ENCODE measurements at regions not wholly inside any gene's neighbourhood (a gene's known extent, or its start where the extent isn't known, plus 50 kb on each side); places are given as distances from the start of the nearest gene placed in this dataset.

DNA sequence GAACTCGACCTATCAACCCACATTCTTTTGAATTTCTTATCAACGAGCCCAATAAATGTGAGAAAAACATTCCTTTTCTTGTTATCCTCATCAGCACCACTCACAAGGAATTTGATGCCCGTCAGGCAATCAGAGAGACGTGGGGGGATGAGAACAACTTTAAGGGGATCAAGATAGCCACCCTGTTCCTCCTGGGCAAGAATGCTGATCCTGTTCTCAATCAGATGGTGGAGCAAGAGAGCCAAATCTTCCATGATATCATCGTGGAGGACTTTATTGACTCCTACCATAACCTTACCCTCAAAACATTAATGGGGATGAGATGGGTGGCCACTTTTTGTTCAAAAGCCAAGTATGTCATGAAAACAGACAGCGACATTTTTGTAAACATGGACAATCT lies 378.2 kb downstream of the STK39 start:
- Histone ChIP-seq H3K9me3 (ENCODE audit: control insufficient read depth, insufficient read depth, low read length) (no peaks in the 10 kb centered on the region), H3K27ac (ENCODE audit: low read length) (no peak overlapping the region)
- intact Hi-C loops (cut with micrococcal nuclease): no loop called here

DNA sequence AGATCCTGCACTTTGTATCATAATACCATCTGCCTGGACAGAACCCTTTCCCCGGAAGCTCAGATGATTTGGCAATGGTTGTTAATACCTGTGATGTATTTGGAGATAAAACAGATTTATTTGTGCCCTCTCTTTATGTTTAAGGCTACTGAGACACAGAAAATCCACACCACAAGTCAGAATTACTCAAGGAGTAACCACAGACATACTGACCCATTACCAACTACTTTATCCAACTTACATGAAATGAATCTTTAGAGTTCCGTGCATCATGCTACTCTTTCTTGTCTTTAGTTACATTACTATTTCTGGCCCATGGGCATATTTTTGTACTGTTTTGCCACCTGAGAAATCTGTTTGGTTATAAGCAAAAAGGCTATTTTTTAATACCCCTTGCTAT lies 384.0 kb downstream of the STK39 start:
- Histone ChIP-seq H3K4me1 (ENCODE audit: control insufficient read depth, insufficient read depth, low read length) (no peaks in the 10 kb centered on the region), H3K9me3 (ENCODE audit: control insufficient read depth, insufficient read depth, low read length) (no peaks in the 10 kb centered on the region), H3K36me3 (ENCODE audit: control insufficient read depth, insufficient read depth, low read length) (no peaks in the 10 kb centered on the region), H3K4me3 (ENCODE audit: low read length) (no peak overlapping the region), H3K27me3 (ENCODE audit: control insufficient read depth, insufficient read depth, low read length) (no peaks in the 10 kb centered on the region), H3K27ac (ENCODE audit: low read length) (no peak overlapping the region)
- Mint-ChIP-seq H3K27ac (no peak overlapping the region), H3K36me3 (no peaks in the 10 kb centered on the region), H3K27me3 (ENCODE audit: low read depth in 2 of 2) (peaks cover 2 to 3% of the 10 kb centered on the region in 2 donors), H3K4me3 (no peak overlapping the region), H3K4me1 (no peaks in the 10 kb centered on the region), H3K9me3 (no peaks in the 10 kb centered on the region)
- intact Hi-C loops (cut with micrococcal nuclease): no loop called here
- DNase-seq: no peak
- WGBS (ENCODE audit: insufficient coverage): 60% methylated on average over 1 of the region's 2 CpGs
- TF ChIP-seq, protein P1, sequence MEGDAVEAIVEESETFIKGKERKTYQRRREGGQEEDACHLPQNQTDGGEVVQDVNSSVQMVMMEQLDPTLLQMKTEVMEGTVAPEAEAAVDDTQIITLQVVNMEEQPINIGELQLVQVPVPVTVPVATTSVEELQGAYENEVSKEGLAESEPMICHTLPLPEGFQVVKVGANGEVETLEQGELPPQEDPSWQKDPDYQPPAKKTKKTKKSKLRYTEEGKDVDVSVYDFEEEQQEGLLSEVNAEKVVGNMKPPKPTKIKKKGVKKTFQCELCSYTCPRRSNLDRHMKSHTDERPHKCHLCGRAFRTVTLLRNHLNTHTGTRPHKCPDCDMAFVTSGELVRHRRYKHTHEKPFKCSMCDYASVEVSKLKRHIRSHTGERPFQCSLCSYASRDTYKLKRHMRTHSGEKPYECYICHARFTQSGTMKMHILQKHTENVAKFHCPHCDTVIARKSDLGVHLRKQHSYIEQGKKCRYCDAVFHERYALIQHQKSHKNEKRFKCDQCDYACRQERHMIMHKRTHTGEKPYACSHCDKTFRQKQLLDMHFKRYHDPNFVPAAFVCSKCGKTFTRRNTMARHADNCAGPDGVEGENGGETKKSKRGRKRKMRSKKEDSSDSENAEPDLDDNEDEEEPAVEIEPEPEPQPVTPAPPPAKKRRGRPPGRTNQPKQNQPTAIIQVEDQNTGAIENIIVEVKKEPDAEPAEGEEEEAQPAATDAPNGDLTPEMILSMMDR (IDR thresholded peaks at IDR 0.05): no peak
- ATAC-seq: no peak

More for the DNA sequence above, 378.2 kb downstream of the STK39 start:
- H3K27ac Mint-ChIP-seq: no peak overlapping the region
- no peak overlapping the region for H3K4me3 ChIP-seq (ENCODE audit: low read length)
- peaks cover 0 to 9% of the 10 kb centered on the region in 2 donors for H3K27me3 Mint-ChIP-seq (ENCODE audit: low read depth in 2 of 2)
- ATAC-seq (no peak), DNase-seq (no peak)
- H3K36me3 ChIP-seq (ENCODE audit: control insufficient read depth, insufficient read depth, low read length): no peaks in the 10 kb centered on the region
- H3K4me1 ChIP-seq (ENCODE audit: control insufficient read depth, insufficient read depth, low read length): no peaks in the 10 kb centered on the region
- no peak overlapping the region for H3K4me3 Mint-ChIP-seq
- H3K27me3 ChIP-seq (ENCODE audit: control insufficient read depth, insufficient read depth, low read length): no peaks in the 10 kb centered on the region
- H3K4me1 Mint-ChIP-seq: no peaks in the 10 kb centered on the region
- H3K36me3 Mint-ChIP-seq: no peaks in the 10 kb centered on the region
- no peaks in the 10 kb centered on the region for H3K9me3 Mint-ChIP-seq
- TF ChIP-seq, protein P1 (IDR thresholded peaks at IDR 0.05): no peak
- 87% methylated on average over 5 of the region's 6 CpGs for WGBS (ENCODE audit: insufficient coverage)

DNA sequence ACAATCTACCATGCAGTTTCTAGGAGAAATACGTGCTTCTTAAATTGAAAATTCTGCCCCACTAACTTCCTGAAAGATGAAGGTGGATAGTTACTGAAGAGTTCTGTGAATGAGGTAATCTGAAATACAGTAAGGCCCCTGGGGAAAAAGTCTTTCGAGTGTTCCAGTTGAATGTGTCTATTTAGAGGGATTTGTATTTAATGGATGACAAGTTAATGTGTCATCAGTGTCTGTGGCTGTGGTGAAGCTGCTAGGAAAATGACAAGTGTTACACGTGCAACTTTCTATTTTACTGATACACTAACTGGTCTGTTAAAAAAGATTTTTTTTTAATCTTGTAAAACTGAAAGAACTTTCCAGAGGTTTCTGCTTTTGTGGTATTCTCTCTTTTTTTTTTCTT lies 384.6 kb downstream of the STK39 start:
- intact Hi-C loops (cut with micrococcal nuclease): no loop called here
- TF ChIP-seq, protein P1 (IDR thresholded peaks at IDR 0.05): no peak
- Histone ChIP-seq H3K27me3 (ENCODE audit: control insufficient read depth, insufficient read depth, low read length) (no peaks in the 10 kb centered on the region), H3K4me1 (ENCODE audit: control insufficient read depth, insufficient read depth, low read length) (no peaks in the 10 kb centered on the region), H3K4me3 (ENCODE audit: low read length) (no peak overlapping the region), H3K27ac (ENCODE audit: low read length) (no peak overlapping the region), H3K36me3 (ENCODE audit: control insufficient read depth, insufficient read depth, low read length) (no peaks in the 10 kb centered on the region), H3K9me3 (ENCODE audit: control insufficient read depth, insufficient read depth, low read length) (no peaks in the 10 kb centered on the region)
- no peaks in the 10 kb centered on the region for H3K36me3 Mint-ChIP-seq
- peaks cover 0 to 3% of the 10 kb centered on the region in 2 donors for H3K27me3 Mint-ChIP-seq (ENCODE audit: low read depth in 2 of 2)
- no peak overlapping the region for H3K4me3 Mint-ChIP-seq
- 53% methylated on average over 1 of the region's 3 CpGs for WGBS (ENCODE audit: insufficient coverage)
- DNase-seq (no peak), ATAC-seq (no peak)
- no peak overlapping the region for H3K27ac Mint-ChIP-seq
- H3K4me1 Mint-ChIP-seq: no peaks in the 10 kb centered on the region
- H3K9me3 Mint-ChIP-seq: no peaks in the 10 kb centered on the region

DNA sequence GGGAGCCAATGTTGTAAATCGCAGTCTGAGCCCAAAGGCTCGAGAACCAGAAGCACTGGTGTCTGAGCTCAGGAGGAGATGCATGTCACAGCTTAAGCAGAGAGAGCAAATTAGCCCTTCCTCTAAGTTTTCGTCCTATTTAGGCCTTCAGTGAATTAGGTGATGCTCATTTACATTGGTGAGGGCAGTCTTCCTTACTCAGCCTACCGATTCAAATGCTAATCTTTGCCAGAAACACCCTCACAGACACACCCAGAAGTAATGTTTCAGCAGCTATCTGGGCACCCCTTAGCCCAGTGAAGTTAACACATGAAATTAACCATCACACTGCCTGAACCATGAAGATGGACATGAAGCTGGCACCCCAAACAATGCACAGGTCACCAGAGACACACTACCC lies 385.1 kb downstream of the STK39 start:
- H3K9me3 Mint-ChIP-seq: no peaks in the 10 kb centered on the region
- no peak overlapping the region for H3K27ac Mint-ChIP-seq
- peaks cover 0 to 4% of the 10 kb centered on the region in 2 donors for H3K27me3 Mint-ChIP-seq (ENCODE audit: low read depth in 2 of 2)
- Histone ChIP-seq H3K9me3 (ENCODE audit: control insufficient read depth, insufficient read depth, low read length) (no peaks in the 10 kb centered on the region), H3K4me3 (ENCODE audit: low read length) (no peak overlapping the region), H3K27me3 (ENCODE audit: control insufficient read depth, insufficient read depth, low read length) (no peaks in the 10 kb centered on the region), H3K27ac (ENCODE audit: low read length) (no peak overlapping the region), H3K4me1 (ENCODE audit: control insufficient read depth, insufficient read depth, low read length) (no peaks in the 10 kb centered on the region), H3K36me3 (ENCODE audit: control insufficient read depth, insufficient read depth, low read length) (no peaks in the 10 kb centered on the region)
- ATAC-seq: no peak
- no peak overlapping the region for H3K4me3 Mint-ChIP-seq
- TF ChIP-seq, protein P1 (IDR thresholded peaks at IDR 0.05): no peak
- intact Hi-C loops (cut with micrococcal nuclease): no loop called here
- no peaks in the 10 kb centered on the region for H3K4me1 Mint-ChIP-seq
- H3K36me3 Mint-ChIP-seq: no peaks in the 10 kb centered on the region
- WGBS (ENCODE audit: insufficient coverage): 86% methylated on average over 4 of the region's 4 CpGs
- no peak for DNase-seq
